GM23338 (cell line): ENCODE measurements at regions not wholly inside any gene's neighbourhood (a gene's known extent, or its start where the extent isn't known, plus 50 kb on each side); places are given as distances from the start of the nearest gene placed in this dataset.

Experiments
- ATAC-seq: fragments of 200-7000 bp; cut with Tn5 transposase; 3 replicates; pipeline ENCODE4 v1.9.1; 2020
- DNase-seq: peaks from one replicate; pipeline ENCODE4 v3.0.0-alpha.2; 2015; ENCODE audit warnings: low spot score
- H2AFZ ChIP-seq: fragments of 200-600 bp; sonication (generic); 2 replicates; pipeline ENCODE4 v1.8.0; 2016; ENCODE audit warnings: antibody characterized with exemption, mild to moderate bottlenecking, moderate library complexity
- H3F3A ChIP-seq: fragments of 200-600 bp; sonication (generic); replicated peaks from 2 replicates; pipeline ENCODE4 v1.8.0; 2017; ENCODE audit warnings: antibody characterized with exemption, mixed run types, low read depth
- H3K27ac ChIP-seq: fragments of 200-600 bp; sonication (generic); 2 replicates; pipeline ENCODE4 v1.6.1; 2016; ENCODE audit warnings: low read depth
- H3K27me3 ChIP-seq: fragments of 200-600 bp; sonication (generic); 2 replicates; pipeline ENCODE4 v1.8.0; 2016; ENCODE audit warnings: mild to moderate bottlenecking, mixed run types, moderate library complexity; ENCODE audit not compliant: insufficient read depth
- H3K36me3 ChIP-seq: fragments of 200-600 bp; sonication (generic); 2 replicates; pipeline ENCODE4 v1.8.0; 2016; ENCODE audit warnings: mild to moderate bottlenecking; ENCODE audit not compliant: insufficient read depth
- H3K4me1 ChIP-seq: fragments of 200-600 bp; sonication (generic); 2 replicates; pipeline ENCODE4 v1.8.0; 2016; ENCODE audit warnings: mild to moderate bottlenecking, moderate library complexity; ENCODE audit not compliant: insufficient read depth
- H3K4me2 ChIP-seq: fragments of 200-600 bp; sonication (generic); 2 replicates; pipeline ENCODE4 v1.7.1; 2017; ENCODE audit warnings: mixed run types
- H3K4me3 ChIP-seq: fragments of 200-600 bp; sonication (generic); 2 replicates; pipeline ENCODE4 v1.6.1; 2016; ENCODE audit warnings: mixed run types
- H3K79me2 ChIP-seq: fragments of 200-600 bp; sonication (generic); replicated peaks from 2 replicates; pipeline ENCODE4 v1.8.0; 2017; ENCODE audit warnings: mild to moderate bottlenecking; ENCODE audit not compliant: insufficient read depth
- H3K9me2 ChIP-seq: fragments of 200-600 bp; sonication (generic); 2 replicates; pipeline ENCODE4 v1.8.0; 2017; ENCODE audit not compliant: insufficient read depth
- H4K20me1 ChIP-seq: fragments of 200-600 bp; sonication (generic); replicated peaks from 2 replicates; pipeline ENCODE4 v1.8.0; 2017; ENCODE audit warnings: mild to moderate bottlenecking; ENCODE audit not compliant: insufficient read depth
- H3K27ac Mint-ChIP-seq: 2 replicates; pipeline ENCODE4 v1.8.0; 2020; ENCODE audit warnings: inconsistent platforms, mild to moderate bottlenecking, moderate library complexity, mixed read lengths
- H3K27me3 Mint-ChIP-seq: 3 replicates; pipeline ENCODE4 v1.8.0; 2022; ENCODE audit warnings: low read depth, mild to moderate bottlenecking, moderate library complexity, mixed read lengths, inconsistent platforms; ENCODE audit not compliant: insufficient read depth, poor library complexity
- H3K36me3 Mint-ChIP-seq: 3 replicates; pipeline ENCODE4 v1.8.0; 2021; ENCODE audit warnings: low read depth, mild to moderate bottlenecking, inconsistent platforms, moderate library complexity, mixed read lengths
- H3K4me1 Mint-ChIP-seq: 3 replicates; pipeline ENCODE4 v1.8.0; 2020; ENCODE audit warnings: mild to moderate bottlenecking, inconsistent platforms, mixed read lengths
- H3K4me3 Mint-ChIP-seq: 3 replicates; pipeline ENCODE4 v1.8.0; 2021; ENCODE audit warnings: moderate library complexity, mild to moderate bottlenecking, inconsistent platforms, mixed read lengths
- H3K9me3 Mint-ChIP-seq: 3 replicates; pipeline ENCODE4 v1.8.0; 2020; ENCODE audit warnings: moderate library complexity, mild to moderate bottlenecking, inconsistent platforms, mixed read lengths
- CREB1 ChIP-seq: fragments of 250-450 bp; sonication (Bioruptor Pico); IDR thresholded peaks from 2 replicates; pipeline ENCODE4 v1.5.0; 2020; ENCODE audit warnings: low read depth, mild to moderate bottlenecking, moderate library complexity
- EZH2 ChIP-seq: fragments of 200-600 bp; sonication (generic); IDR thresholded peaks from one replicate; pipeline ENCODE4 v1.8.0; 2017; ENCODE audit warnings: antibody characterized with exemption, mild to moderate bottlenecking, low read depth; ENCODE audit not compliant: unreplicated experiment
- EZH2phosphoT487 ChIP-seq: fragments of 200-600 bp; sonication (generic); IDR thresholded peaks from one replicate; pipeline ENCODE4 v1.8.1; 2018; ENCODE audit warnings: antibody characterized with exemption; ENCODE audit not compliant: unreplicated experiment
- JUNB ChIP-seq: IDR thresholded peaks from one replicate; pipeline ENCODE4 v1.6.1; 2016; ENCODE audit warnings: antibody characterized with exemption; ENCODE audit not compliant: unreplicated experiment
- NANOG ChIP-seq: IDR thresholded peaks from 2 replicates; pipeline ENCODE4 v1.6.1; 2016; ENCODE audit warnings: antibody characterized with exemption, borderline replicate concordance
- POLR2AphosphoS5 ChIP-seq: IDR thresholded peaks from 2 replicates; pipeline ENCODE4 v1.6.1; 2016; ENCODE audit warnings: antibody characterized with exemption, low read depth
- STAT1 ChIP-seq: IDR thresholded peaks from one replicate; pipeline ENCODE4 v1.6.1; 2016; ENCODE audit warnings: antibody characterized with exemption; ENCODE audit not compliant: unreplicated experiment
- ZNF114 ChIP-seq: fragments of 250-450 bp; sonication (Bioruptor Pico); IDR thresholded peaks from 2 replicates; pipeline ENCODE4 v1.5.0; 2020; ENCODE audit warnings: mild to moderate bottlenecking, moderate library complexity
- ZNF331 ChIP-seq: fragments of 250-450 bp; sonication (Bioruptor Pico); IDR thresholded peaks from 2 replicates; pipeline ENCODE4 v1.5.0; 2020; ENCODE audit warnings: low read depth, mild to moderate bottlenecking, moderate library complexity
- ZNF462 ChIP-seq: fragments of 250-450 bp; sonication (Bioruptor Pico); IDR thresholded peaks from 2 replicates; pipeline ENCODE4 v1.5.0; 2020; ENCODE audit warnings: mild to moderate bottlenecking, moderate library complexity
- TF ChIP-seq, protein P1 (sequence below): IDR thresholded peaks from 2 replicates; pipeline ENCODE4 v1.6.1; 2016; ENCODE audit warnings: antibody characterized with exemption
- TF ChIP-seq, protein P2 (sequence below), 2 experiments: fragments of 200-600 bp in 1 of 2; sonication (generic) in 1 of 2; conservative IDR thresholded peaks; 2 replicates each; pipeline versions ENCODE4 v1.5.1 to v1.6.1; 2016 to 2017; ENCODE audit warnings: antibody characterized with exemption in 2 of 2, low read depth in 2 of 2, mild to moderate bottlenecking in 2 of 2, moderate library complexity in 1 of 2
- TF ChIP-seq, protein P3 (sequence below): IDR thresholded peaks from one replicate; pipeline ENCODE4 v1.6.1; 2018; ENCODE audit warnings: antibody characterized with exemption; ENCODE audit not compliant: unreplicated experiment

DNA sequence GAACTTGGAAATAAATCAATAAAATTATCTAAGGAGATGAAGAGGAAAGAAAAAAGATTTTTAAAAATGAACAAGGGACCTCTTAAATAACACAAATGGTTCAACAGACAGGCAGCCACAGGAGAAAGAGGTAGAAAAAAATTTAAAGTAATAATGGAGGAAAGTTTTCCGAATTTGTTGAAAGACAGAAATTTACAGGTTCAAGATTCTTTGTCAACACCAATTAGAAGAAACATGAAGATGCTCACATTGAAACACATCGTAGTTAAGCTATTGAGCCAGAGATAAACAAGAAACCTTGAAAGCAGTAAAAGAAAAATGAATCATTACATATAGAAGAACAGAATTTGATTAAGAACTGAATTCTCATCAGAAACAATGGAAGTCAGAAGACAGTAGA, 68.7 kb upstream of the OSMR start:
- peaks cover 3% of the 10 kb centered on the region; the same call in 1 of the 2 replicates for H3K36me3 ChIP-seq
- H3K4me3 Mint-ChIP-seq: no peak overlapping the region
- H3F3A ChIP-seq: no peaks in the 10 kb centered on the region
- TF ChIP-seq NANOG (no peak), EZH2 (no peak), POLR2AphosphoS5 (no peak), JUNB (no peak), CREB1 (no peak), STAT1 (no peak), EZH2phosphoT487 (no peak), ZNF114 (CRISPR knock-in tag) (no peak), ZNF331 (no peak), ZNF462 (no peak)
- TF ChIP-seq, protein P1, sequence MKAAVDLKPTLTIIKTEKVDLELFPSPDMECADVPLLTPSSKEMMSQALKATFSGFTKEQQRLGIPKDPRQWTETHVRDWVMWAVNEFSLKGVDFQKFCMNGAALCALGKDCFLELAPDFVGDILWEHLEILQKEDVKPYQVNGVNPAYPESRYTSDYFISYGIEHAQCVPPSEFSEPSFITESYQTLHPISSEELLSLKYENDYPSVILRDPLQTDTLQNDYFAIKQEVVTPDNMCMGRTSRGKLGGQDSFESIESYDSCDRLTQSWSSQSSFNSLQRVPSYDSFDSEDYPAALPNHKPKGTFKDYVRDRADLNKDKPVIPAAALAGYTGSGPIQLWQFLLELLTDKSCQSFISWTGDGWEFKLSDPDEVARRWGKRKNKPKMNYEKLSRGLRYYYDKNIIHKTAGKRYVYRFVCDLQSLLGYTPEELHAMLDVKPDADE: no peak
- TF ChIP-seq, protein P2, sequence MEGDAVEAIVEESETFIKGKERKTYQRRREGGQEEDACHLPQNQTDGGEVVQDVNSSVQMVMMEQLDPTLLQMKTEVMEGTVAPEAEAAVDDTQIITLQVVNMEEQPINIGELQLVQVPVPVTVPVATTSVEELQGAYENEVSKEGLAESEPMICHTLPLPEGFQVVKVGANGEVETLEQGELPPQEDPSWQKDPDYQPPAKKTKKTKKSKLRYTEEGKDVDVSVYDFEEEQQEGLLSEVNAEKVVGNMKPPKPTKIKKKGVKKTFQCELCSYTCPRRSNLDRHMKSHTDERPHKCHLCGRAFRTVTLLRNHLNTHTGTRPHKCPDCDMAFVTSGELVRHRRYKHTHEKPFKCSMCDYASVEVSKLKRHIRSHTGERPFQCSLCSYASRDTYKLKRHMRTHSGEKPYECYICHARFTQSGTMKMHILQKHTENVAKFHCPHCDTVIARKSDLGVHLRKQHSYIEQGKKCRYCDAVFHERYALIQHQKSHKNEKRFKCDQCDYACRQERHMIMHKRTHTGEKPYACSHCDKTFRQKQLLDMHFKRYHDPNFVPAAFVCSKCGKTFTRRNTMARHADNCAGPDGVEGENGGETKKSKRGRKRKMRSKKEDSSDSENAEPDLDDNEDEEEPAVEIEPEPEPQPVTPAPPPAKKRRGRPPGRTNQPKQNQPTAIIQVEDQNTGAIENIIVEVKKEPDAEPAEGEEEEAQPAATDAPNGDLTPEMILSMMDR (conservative IDR thresholded peaks at IDR 0.05; ENCODE audit: low read depth in 2 of 2): no peak
- TF ChIP-seq, protein P3, sequence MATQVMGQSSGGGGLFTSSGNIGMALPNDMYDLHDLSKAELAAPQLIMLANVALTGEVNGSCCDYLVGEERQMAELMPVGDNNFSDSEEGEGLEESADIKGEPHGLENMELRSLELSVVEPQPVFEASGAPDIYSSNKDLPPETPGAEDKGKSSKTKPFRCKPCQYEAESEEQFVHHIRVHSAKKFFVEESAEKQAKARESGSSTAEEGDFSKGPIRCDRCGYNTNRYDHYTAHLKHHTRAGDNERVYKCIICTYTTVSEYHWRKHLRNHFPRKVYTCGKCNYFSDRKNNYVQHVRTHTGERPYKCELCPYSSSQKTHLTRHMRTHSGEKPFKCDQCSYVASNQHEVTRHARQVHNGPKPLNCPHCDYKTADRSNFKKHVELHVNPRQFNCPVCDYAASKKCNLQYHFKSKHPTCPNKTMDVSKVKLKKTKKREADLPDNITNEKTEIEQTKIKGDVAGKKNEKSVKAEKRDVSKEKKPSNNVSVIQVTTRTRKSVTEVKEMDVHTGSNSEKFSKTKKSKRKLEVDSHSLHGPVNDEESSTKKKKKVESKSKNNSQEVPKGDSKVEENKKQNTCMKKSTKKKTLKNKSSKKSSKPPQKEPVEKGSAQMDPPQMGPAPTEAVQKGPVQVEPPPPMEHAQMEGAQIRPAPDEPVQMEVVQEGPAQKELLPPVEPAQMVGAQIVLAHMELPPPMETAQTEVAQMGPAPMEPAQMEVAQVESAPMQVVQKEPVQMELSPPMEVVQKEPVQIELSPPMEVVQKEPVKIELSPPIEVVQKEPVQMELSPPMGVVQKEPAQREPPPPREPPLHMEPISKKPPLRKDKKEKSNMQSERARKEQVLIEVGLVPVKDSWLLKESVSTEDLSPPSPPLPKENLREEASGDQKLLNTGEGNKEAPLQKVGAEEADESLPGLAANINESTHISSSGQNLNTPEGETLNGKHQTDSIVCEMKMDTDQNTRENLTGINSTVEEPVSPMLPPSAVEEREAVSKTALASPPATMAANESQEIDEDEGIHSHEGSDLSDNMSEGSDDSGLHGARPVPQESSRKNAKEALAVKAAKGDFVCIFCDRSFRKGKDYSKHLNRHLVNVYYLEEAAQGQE: no peak
- H3K27ac ChIP-seq: no peak overlapping the region
- peaks cover 5% of the 10 kb centered on the region; the same call in 1 of the 2 replicates for H3K4me1 ChIP-seq
- H3K4me3 ChIP-seq: no peak overlapping the region
- peaks cover 5% of the 10 kb centered on the region; the same call in 2 of the 3 replicates for H3K4me1 Mint-ChIP-seq
- H3K27me3 Mint-ChIP-seq: no peaks in the 10 kb centered on the region
- H4K20me1 ChIP-seq: no peaks in the 10 kb centered on the region
- no peaks in the 10 kb centered on the region for H3K9me3 Mint-ChIP-seq
- DNase-seq (no peak), ATAC-seq (no peak)
- H3K4me2 ChIP-seq: no peak overlapping the region
- H3K79me2 ChIP-seq: no peaks in the 10 kb centered on the region
- H3K27ac Mint-ChIP-seq: no peak overlapping the region
- H3K9me2 ChIP-seq: peaks cover 6% of the 10 kb centered on the region; the same call in 1 of the 2 replicates
- no peaks in the 10 kb centered on the region for H3K27me3 ChIP-seq
- H3K36me3 Mint-ChIP-seq: no peaks in the 10 kb centered on the region
- H2AFZ ChIP-seq: no peak overlapping the region
